Pons (tissue), 1 donor: ENCODE measurements at regions not wholly inside any gene's neighbourhood (a gene's known extent, or its start where the extent isn't known, plus 50 kb on each side); places are given as distances from the start of the nearest gene placed in this dataset.
A peak's percentile ranks its signal among the peaks of the same experiment; 100 is the strongest.

Source experiments
- DNase-seq: peaks from one replicate; pipeline ENCODE4 v3.0.0-alpha.2; 2016; ENCODE audit warnings: low spot score

DNA sequence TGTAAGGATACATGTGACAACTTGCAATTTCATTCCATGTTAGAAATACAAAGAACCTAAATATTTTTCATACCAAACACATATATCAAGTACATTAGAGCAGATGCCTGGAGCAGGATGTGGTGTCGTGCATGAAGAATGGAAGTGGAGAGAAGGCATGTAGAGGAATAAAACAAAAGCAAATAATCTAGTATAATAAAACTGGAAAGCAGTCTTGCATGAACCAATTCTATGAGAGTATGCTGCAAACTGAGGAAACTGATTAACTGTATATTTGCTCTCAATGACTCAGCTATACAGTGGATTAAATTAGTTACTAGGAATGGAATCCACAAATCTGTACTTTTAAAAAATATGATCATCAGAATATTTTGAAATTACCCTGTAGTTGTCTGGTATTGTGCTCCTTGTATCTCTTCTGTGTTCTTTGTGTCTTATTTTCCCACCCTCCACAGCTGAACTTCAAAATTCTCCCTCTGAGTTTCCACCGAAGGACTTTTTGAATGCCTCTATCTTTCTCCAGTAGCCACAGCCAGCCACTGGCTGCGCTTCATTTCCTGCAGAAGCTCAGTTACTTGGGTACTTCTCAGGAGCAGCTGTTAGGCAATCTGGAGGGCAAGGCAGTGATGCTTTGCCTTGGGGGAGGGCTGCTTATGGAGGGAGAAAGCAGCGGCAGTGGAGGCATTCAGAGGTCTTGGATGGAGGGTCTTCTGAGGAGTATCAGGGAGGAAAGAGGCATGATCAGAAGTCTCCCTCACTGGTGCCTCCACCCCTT lies 608.0 kb downstream of the BRINP1 start:
- DNase-seq, result no peak

DNA sequence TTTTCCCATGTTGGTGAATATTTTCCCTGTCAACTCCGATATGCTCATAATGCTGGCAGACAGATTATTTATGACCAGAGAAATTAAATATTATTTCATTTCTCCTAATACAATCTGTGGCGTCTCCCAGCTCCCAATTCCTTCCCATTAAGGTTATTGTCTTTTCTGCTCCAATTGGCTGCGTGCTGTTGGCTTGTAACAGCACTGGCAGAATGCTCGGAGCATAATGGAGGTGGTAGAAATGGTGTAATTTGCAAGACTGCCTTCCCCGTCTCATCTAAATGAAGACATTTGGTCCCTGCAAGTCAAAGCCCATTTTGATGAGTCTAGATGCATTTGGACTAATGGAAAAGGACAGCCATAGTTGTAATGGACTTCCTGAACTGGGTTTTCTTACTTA lies 601.7 kb downstream of the BRINP1 start:
- DNase-seq, result no peak

DNA sequence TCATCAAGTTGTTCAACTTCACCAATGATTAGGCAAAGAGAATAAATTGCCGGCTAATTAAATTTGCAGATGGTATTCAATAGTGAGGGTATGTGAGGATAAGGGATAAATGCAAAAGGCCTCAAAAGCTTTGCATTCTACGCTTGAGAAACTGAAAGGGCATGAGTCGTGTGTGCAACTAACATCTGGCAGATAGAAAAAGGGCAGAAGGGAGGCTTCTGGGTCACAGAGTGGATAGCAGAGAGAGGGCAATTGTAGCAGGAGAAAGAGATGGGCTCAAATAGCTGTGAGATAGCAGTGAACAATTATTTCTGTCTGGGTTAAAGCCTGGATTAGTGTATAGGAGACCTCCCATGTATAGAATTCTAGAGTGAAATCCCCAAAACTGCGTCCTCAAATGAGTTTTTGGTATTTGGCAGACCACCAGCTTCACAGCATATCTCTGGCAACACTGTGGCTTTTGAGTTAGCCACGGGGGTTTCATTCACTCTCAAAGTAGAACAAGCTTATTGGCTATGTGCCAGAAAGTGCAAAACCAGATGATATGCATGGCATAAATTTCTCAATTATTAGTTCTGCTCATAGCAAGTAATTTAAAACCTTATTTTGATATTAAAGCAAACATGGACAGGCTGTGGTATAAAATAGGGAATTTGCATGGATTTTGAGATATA lies 586.3 kb downstream of the BRINP1 start:
- no peak for DNase-seq

DNA sequence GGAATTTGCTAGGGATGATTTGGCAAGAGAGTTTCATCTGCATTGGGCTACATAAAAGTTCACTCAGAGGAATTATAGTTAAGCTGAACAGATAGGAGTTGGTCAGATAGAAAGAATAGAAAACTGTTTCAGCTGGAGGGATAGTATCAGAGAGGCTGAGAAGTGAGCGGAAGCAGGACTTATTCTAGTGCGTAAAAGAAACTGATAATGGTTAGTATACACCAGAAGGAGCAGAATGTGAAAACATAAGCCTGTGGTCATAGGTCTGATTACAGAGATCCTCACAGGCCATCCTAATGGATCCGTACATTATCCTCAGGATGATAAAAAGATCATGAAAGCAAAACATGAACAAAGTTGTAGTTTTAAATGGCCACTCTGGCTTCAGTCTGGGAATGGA lies 585.2 kb downstream of the BRINP1 start:
- DNase-seq, result no peak

DNA sequence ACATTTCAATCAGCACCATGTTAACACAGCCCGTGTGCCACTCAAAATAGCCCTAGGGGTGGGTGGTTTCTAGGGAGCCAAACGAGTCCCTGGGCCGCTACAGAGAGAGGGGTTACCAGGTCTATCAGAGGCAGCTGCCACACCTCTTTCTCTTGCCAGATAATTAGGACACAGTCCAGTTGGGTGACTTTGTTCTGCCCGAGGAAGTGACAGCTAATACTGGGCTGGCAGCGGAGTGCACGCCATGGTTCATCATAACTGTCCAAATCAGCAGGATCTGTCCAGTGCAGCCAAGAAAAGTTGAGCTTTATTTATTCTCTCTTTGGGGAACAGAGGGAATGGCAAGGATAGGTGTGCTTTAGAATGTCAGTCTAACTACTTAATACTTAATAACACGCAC lies 583.8 kb downstream of the BRINP1 start:
- no peak for DNase-seq

DNA sequence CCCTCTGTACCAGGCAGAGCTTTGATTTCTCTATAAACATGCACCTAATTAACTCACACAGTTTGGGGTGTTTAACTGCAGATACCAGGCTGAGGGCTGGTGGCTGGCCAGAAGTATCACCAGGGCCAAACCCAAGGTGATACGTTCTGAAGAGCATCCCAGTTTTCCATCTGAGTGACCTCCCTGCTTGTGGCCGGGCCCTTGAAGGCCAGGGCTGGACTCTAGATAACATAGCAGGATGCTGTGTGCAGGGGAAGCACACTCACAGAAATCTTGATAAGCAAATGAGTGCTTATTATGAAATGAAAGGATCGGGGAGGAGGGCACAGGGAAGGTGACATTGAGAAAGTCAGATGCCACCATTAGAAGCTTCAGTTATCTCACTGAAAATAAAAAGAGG lies 582.4 kb downstream of the BRINP1 start:
- DNase-seq, result no peak

DNA sequence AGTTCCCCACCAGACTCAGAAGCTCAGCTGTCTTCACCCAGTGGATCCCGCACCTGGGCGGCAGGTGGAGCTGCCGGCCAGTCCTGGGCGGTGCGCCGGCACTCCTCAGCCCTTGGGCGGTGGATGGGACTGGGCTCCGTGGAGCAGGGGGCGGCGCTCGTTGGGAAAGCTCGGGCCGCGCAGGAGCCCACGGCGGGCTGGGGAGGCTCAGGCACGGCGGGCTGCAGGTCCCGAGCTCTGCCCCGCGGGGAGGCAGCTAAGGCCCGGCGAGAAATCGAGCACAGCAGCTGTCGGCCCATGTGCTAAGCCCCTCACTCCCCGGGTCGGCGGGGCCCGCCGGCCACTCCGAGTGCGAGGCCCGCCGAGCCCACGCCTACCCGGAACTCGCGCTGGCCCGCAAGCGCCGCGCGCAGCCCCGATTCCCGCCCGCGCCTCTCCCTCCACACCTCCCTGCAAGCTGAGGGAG lies 560.0 kb downstream of the BRINP1 start:
- no peak for DNase-seq

DNA sequence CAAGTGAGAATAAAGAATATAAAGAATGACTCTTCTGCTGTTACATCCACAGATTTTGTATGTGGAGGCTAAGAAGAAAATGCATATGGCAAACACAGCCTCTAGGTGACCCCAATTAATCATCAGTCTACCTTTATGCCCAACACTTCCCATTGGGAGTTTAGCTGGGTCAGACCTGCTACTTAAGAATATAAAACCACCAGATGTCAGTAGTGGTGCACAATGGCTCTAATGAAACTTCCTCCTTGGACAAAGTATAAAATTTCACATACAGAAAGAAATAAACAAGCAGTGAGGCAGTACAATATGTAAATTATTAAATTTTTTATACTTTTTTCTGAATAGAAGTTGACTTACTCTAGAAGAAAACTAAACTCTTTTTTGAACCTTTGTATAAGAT lies 539.9 kb downstream of the BRINP1 start:
- DNase-seq, result peak; percentile 20

DNA sequence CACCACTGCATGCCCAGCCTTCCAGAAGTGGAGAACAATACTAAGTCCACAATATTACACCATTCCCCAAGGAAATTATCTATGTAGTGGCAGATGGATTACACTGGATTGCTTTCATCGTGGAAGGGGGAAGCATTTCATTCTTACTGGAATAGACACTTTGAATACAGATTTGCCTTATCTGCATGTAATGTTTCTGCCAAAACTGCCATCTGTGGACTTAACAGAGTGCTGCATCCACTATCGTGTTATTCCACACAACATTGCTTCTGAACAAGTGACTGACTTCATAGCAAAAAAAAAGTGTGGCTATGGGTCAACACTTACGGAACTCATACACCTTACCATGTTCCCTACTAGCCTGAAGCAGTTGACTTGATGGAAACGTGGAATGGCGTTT lies 536.9 kb downstream of the BRINP1 start:
- DNase-seq, result no peak

DNA sequence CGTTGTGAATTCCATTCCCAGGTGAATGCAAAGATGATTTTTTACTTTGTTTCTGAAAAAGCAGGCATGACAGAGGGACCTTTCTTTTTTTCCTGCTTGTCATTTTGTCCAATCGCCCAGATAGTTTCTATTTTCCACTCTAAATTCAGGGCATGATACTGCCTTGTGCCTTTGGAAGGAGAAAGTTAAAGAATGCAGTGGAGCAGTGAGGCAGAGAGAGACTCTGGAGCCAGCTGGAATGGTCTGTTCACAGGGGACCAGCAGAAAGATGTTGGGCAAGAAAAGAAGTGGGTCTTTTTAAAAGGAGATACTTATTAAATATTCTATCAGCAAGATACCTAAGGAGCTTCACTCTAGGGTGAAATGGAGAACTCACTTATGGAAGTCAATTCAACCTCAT lies 532.3 kb downstream of the BRINP1 start:
- DNase-seq, result no peak

DNA sequence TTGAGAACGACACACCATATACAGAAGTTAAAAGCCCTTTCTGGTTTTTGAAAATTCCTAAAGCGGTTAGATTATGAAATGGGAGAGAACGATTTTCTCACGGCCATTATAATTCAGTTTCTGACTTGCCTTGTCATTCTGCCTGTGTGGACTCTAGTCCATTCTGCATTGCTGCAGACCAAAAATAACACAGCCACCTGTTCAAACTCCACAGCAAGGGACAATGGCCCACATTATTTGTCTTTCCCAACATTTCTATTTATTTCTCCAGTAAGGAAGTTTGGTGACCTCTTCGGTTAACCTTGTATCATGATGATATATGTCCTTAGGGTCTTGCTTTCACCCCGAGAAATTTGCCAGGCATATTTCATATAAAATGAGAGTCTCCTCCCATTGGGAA lies 497.7 kb downstream of the BRINP1 start:
- no peak for DNase-seq

DNA sequence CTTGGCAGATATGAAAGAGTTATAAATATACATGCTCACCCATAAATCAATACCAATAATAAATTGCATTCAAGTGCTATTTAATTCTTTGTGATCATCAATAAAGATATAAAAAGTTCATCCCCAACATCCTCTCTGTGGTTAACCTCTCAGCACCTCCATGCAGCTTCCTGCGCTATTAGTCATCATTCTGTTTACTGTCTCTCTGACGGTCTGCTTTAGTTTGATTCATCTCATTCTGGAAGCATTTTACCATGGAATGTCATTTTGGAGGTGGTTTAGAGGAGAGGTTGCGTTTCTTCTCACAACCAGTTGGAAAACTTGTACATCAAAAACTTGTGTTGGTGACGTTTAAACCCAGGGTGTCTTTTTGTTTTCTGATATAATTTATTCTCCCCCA lies 486.6 kb downstream of the BRINP1 start:
- no peak for DNase-seq

DNA sequence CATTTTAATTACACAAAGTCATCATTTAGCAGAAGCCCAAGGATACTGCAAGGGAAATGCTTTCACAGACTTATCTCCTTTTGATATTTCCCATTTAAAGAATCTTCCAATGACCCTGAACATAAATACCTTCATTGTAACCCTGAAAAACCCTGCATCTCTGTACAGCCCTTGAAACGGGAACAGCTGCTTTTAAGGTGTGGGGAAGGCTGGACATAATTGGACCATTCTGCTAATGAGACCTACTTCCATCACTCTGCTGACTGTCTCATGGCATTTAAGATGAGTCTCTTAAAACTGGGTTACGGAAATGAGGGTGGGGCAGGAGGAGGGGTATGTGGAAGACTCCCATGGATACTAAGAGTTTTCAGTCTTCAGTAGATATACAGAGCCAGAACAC lies 485.8 kb downstream of the BRINP1 start:
- no peak for DNase-seq

DNA sequence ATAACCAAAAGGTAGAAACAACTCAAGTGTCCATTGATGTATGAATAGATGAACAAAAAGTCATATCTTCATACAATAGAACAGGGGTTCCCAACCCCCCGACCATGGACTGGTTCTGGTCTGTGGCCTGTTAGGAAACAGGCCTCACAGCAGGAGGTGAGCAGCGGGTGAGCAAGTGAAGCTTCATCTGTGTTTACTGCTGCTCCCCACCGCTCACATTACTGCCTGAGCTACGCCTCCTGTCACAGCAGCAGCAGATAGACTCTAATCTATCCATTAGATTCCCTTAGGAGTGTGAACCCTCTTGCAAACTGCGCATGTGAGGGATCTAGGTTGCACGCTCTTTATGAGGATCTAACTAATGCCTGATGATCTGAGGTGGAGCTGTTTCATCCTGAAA lies 478.0 kb downstream of the BRINP1 start:
- DNase-seq, result no peak

DNA sequence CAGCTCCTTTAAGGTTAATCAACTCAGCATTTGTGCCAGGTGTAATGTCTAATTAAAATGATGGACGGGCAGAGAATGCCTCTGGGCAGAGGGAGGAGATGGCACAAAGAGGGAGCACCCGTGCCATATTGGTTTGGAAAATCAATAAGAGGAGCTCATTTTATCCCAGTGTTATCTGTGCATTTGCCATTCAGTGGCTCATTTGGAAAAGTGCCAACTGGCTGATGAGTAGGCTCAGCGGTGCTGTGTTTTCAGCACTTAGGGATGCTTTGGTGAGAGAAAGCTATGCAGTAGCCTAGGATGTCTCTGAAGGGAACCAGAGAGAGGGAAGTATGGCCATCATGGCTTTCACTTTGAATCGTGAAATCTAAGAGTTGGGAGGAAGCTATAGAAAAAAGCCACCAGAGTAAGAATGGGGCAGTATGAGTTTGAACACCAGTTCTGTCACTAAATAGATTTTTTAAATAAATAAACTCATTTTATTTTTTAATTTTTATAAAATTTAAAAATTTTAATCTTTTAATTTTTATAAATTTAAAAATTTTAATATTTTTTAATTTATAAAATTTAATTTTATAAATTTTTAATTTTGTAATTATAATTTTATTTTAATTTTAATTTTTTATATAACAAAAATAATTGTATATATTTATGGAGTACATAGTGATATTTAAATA lies 472.8 kb downstream of the BRINP1 start:
- peak; percentile 6 for DNase-seq

DNA sequence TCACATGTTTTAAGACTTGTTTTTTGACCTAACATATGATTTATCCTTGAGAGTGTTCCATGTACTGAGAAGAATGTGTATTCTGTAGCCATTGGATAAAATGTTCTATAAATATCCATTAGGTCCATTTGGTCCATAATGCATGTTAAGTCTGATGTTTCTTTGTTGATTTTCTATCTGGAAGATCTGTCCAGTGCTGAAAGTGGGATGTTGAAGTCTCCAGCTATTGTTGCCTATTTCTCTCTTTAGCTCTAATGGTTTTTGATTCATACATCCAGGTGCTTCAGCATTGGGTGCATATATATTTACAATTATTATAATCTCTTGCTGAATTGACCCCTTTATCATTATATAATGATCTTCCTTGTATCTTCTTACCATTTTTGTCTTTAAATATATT lies 451.1 kb downstream of the BRINP1 start:
- DNase-seq, result no peak

DNA sequence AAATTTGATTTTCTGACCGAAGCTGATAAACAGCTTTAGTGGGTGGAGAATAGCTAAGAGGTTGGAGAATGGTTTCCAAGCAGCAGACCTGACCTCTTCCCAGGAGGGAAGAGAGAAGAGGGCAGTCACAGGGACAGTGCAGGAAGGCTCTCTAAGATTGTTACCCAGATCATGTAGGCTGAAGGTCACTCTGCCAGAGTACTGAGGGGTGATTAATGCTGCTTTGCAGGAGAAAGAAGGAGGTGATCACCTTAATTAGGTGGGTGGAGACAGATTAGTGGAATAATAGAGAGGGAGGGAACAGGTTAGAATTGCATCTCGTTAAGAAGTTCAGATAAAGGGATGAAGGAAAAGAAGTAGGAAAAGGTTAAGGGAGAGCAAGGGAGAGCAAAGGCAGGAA lies 440.5 kb downstream of the BRINP1 start:
- DNase-seq, result no peak

DNA sequence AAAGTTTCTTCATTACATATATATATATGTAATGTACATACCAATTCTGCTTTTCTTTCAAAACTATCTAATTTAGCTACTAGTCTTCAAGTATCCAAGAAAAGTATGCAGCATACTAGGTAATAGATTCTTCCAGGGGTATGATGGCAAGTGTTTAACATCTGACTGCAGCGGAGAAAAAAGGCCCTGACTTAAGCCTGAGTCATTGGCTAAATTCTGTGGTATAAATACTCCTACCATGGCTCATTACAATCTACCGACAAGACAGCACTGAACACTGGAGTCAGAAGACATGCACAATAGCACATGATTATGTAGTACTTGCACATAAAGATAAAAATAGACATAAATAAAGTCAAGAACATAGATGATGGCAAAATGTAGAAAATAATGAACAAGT lies 439.9 kb downstream of the BRINP1 start:
- no peak for DNase-seq

DNA sequence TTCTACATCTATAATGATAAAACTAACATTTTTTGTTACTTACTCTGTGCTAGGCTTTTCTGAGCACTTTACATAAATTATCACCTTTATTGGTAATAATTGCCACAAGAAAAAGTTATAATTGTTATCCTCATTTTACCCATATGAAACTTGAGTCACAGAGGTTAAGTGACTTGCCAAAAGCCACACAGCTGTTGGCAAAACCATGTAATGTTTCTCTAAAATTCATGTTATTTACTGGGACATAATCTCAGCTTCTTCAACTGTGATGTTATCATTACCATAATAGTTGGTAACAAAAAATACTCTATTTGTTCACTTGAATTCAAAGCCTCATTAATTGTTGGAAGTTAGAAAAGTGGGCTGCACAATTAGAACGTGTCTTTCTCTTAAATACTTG lies 437.3 kb downstream of the BRINP1 start:
- no peak for DNase-seq

DNA sequence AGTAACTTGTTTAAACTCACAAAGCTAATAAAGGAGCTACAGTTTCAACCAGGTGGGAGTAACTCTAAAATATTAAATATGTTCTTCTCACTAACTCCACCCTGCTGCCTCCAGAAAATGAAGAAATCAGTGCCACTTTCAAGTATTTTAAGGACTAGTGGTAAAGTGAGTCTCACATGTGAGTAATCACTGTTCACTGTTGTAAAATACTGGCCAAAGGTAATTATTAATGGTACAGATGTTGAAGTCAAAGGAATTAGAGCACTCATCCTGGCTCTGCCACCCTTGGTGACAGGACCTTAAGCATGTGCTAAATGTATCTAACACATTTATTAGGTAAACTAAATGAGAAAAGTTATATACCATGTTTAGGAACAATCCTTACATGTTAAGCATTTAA lies 430.7 kb downstream of the BRINP1 start:
- DNase-seq, result no peak

DNA sequence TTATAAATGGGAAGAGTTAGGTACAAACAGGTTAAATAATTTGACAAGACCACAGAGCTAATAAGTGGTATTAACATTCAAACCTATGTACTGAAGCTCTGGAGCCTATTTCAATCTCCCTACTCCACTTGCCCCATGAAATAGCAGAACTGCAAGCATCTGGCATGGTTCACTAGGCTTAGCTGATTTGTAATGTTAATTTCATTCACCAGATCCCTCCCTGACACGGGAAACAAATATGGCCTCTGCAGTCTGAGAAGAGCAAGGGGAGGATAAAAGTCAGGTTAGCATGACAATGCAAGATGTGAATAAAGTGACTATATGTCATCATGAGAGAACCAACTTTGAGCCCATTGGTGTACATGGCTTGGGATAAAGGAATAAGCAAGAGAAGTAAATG lies 428.8 kb downstream of the BRINP1 start:
- no peak for DNase-seq

DNA sequence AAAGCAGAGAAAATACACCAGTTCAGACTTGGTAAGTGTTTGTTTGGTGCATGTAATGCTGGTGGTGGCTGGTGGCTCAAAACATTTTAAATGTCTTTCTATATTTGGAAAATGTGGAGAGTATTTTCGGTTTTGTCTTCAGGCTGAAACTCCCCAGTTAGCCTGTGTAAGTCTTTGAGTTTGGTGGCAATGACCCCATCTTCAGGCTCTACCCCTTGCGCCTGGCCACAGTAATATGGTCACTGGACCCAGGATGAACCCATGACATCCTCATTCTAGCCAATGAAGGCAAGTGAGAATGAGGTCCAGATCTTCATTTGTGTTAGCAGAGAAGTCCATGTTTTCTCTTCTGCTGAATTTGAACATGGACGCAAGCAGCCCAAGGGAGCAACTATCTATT lies 422.6 kb downstream of the BRINP1 start:
- DNase-seq, result no peak

DNA sequence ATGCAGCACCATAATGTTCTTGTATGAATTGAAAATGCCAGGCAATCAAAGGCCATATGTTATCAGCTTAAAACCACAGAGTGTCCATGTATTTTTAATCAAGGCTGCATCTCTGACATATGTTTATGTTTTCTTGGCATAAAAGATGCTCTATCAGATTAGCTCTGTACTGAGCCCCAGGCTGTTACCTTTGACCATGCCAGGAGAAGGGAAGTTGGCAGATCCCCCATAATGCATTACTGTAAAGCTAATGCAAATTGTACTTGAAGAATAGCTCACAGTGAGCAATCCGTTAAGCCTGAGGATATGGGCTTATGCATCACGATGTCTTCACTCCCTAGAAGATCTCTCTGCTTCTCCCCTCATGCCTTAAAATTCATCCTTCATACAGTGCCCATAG lies 414.4 kb downstream of the BRINP1 start:
- DNase-seq, result no peak
